Psoas muscle (tissue), 7 donors: ENCODE measurements at regions not wholly inside any gene's neighbourhood (a gene's known extent, or its start where the extent isn't known, plus 50 kb on each side); places are given as distances from the start of the nearest gene placed in this dataset.

Experiments used
- ATAC-seq, 4 donors: fragments of 200-7000 bp; cut with Tn5 transposase; one replicate each; pipeline ENCODE4 v1.9.1; 2020; ENCODE audit warnings: moderate library complexity in 3 of 4, mild to moderate bottlenecking in 2 of 4
- DNase-seq, 2 donors: peaks; one replicate each; pipeline ENCODE4 v3.0.0-alpha.2; 2020
- H3K27ac ChIP-seq: fragments of 200-600 bp; one replicate; pipeline ENCODE4 v1.8.0; 2022
- H3K27me3 ChIP-seq, 3 donors: fragments of 200-600 bp in 1 of 3; one replicate each; pipeline versions ENCODE4 v1.6.1 to v1.8.0; 2013 to 2022; ENCODE audit warnings: low read length in 2 of 3, mild to moderate bottlenecking in 2 of 3, moderate library complexity in 1 of 3; ENCODE audit not compliant: insufficient read depth in 3 of 3
- H3K36me3 ChIP-seq, 2 donors: fragments of 200-600 bp in 1 of 2; one replicate each; pipeline versions ENCODE4 v1.6.1 to v1.8.0; 2013 to 2022; ENCODE audit warnings: low read depth in 1 of 2, mild to moderate bottlenecking in 1 of 2, moderate library complexity in 1 of 2; ENCODE audit not compliant: insufficient read depth in 1 of 2
- H3K4me1 ChIP-seq: fragments of 200-600 bp; one replicate; pipeline ENCODE4 v1.8.0; 2022
- H3K4me3 ChIP-seq: fragments of 200-600 bp; one replicate; pipeline ENCODE4 v1.8.0; 2022; ENCODE audit warnings: mild to moderate bottlenecking
- H3K9me3 ChIP-seq: fragments of 200-600 bp; one replicate; pipeline ENCODE4 v1.8.0; 2022
- WGBS, 3 donors: extraction: QIAGEN DNeasy Blood & Tissue Kit; methylation state at CpG; one replicate each; pipeline versions ENCODE4 v1.1.6 to v1.1.7; 2013; 5-methylcytosine and 5-hydroxymethylcytosine counted together
- intact Hi-C, 2 donors: fragments of 100-400 bp; cut with DNase I; formaldehyde crosslinking; loops; one replicate each; pipeline versions ENCODE4 v1.11.0 to v1.14.2; 2022
- TF ChIP-seq, protein P1 (sequence below): fragments of 200-600 bp; IDR thresholded peaks from one replicate; pipeline ENCODE4 v1.8.0; 2022; ENCODE audit warnings: antibody characterized with exemption
- donor health status: healthy with polysubstance abuse.
- donor health status: DM: no; HTN: no; CAD: no; lungs with moderate emphysema.
- donor health status: Bipolar disorder and iron deficiency.
- donor health status: healthy.
- donor health status: DM: yes; HTN: yes; CAD: no.
- donor health status: DM: no; HTN: no; CAD: no.
- donor health status: DM: yes; HTN: yes; CAD: no.

DNA sequence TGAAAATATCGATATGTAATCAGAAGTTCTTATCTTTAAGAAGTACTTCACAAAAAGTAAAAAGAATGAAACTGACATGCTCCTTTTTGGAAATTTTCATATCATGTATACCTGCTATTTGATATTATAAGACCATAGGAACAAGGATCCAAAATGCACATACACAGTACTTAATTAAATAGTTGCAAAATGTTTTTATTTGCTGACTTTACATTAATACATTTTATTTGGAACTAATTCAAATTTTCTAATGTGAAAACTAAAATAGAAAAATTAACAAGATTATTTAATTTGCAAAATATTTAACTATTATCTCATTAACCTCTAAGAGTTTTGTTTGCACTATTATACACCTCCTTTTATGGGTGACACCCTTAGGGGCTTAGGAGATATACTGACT, 155.0 kb downstream of the TRAM1L1 start:
- H3K4me1 ChIP-seq: no peaks in the 10 kb centered on the region
- H3K27me3 ChIP-seq: peaks cover 0 to 5% (median 0%) of the 10 kb centered on the region in 3 donors
- H3K9me3 ChIP-seq: no peaks in the 10 kb centered on the region
- ATAC-seq (no peak), DNase-seq (no peak)
- intact Hi-C loops: no loop called here
- no peak overlapping the region for H3K4me3 ChIP-seq
- WGBS, 3 donors: 96 to 98% (median 98%) methylated on average over 1 of the region's 1 CpG
- TF ChIP-seq, protein P1, sequence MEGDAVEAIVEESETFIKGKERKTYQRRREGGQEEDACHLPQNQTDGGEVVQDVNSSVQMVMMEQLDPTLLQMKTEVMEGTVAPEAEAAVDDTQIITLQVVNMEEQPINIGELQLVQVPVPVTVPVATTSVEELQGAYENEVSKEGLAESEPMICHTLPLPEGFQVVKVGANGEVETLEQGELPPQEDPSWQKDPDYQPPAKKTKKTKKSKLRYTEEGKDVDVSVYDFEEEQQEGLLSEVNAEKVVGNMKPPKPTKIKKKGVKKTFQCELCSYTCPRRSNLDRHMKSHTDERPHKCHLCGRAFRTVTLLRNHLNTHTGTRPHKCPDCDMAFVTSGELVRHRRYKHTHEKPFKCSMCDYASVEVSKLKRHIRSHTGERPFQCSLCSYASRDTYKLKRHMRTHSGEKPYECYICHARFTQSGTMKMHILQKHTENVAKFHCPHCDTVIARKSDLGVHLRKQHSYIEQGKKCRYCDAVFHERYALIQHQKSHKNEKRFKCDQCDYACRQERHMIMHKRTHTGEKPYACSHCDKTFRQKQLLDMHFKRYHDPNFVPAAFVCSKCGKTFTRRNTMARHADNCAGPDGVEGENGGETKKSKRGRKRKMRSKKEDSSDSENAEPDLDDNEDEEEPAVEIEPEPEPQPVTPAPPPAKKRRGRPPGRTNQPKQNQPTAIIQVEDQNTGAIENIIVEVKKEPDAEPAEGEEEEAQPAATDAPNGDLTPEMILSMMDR: no peak
- H3K36me3 ChIP-seq: no peaks in the 10 kb centered on the region
- H3K27ac ChIP-seq: no peak overlapping the region

DNA sequence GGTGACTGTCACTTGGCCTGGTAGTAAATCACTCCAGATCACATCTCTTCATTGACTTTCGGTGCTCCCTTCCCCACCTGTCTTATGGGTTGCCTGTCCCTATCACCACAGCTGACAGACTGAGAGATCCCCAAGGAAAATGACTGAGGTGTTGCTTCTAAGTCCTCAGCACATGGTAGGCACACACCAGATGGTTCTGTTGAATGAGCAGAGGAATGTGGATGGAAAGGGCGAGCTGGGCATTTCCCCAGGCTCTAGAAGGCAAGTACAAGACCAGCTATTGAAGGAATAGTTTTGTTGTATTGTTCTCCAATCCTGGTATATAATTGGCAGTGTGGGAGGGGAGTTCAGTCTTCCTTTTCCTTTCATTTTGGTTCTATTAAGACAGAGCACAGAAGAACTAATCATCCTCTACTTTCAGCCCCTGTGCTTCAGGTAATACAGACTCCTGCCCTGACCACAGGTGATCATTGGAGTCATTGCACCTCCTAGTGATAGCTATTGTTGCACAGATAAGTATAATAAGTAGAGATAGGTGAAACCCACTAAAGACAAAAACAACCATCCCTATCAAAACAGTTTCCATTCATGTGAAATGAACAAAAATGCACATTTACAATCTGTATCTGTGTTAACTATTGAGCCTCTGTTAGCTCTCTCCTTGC, 158.6 kb downstream of the TRAM1L1 start:
- WGBS, 3 donors: 83 to 84% (median 84%) methylated on average over 2 of the region's 2 CpGs
- no peak for ATAC-seq
- Histone ChIP-seq H3K27ac (no peak overlapping the region), H3K4me3 (no peak overlapping the region), H3K4me1 (no peaks in the 10 kb centered on the region), H3K9me3 (no peaks in the 10 kb centered on the region), H3K36me3 (no peaks in the 10 kb centered on the region), H3K27me3 (peaks cover 0 to 14% (median 0%) of the 10 kb centered on the region in 3 donors)
- intact Hi-C loops: no loop called here
- TF ChIP-seq, protein P1: no peak
- no peak for DNase-seq

DNA sequence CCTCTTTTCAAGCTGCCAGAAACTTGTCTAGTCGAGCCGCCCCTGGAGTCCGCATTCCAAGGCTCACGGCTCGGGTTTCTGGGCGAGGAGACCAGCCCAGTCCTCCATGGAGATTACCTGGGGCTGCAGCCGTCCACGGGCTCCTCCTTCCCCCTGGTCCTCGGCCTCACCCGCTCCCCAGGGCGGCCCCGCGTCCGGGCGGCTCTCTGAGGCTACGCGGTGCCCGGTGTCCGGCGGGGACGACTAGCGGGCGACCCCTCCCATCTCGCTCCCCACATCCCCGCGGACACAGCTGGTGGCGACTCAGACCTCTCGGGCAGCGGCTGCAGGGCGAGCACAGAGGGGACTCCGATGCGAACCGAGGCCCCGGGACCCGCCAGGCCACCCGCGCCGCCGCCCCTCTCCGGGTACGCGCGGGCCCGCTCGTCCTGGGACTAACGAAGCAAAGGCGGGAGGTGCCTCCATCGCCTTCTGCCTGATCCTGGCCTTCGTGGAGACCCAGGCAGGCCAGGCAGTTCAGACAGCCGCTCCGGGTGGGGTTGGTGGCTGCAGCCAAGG, 159.4 kb downstream of the TRAM1L1 start:
- Histone ChIP-seq H3K36me3 (no peaks in the 10 kb centered on the region), H3K27ac (no peak overlapping the region), H3K9me3 (no peaks in the 10 kb centered on the region), H3K27me3 (peaks cover 0 to 14% (median 0%) of the 10 kb centered on the region in 3 donors), H3K4me3 (peak overlapping the region; percentile 39), H3K4me1 (no peaks in the 10 kb centered on the region)
- DNase-seq: peak in 1 of 2 donors; percentile 38
- WGBS, 3 donors: 3 to 7% (median 4%) methylated on average over 39 to 51 of the region's 51 CpGs
- TF ChIP-seq, protein P1: no peak
- ATAC-seq: no peak
- intact Hi-C loops: no loop called here

DNA sequence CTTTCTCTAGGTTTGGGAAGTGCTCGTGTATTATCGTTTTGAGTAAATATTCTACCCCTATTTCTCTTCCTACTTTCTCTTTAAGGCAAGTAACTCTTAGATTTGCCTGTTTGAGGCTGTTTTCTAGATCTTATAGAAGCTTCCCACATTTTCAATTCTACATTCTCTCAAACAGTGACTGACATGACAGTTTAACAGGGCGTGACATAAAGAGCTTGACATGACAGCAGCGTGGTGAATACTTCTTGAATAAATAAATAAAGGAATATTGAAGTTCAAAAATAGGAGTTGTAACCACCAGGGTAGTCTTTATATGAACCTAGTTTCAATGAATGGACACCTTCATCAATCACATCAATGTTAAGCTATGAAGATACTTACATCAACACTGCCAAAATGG, 162.0 kb downstream of the TRAM1L1 start:
- DNase-seq: no peak
- no peak for ATAC-seq
- Histone ChIP-seq H3K27ac (no peak overlapping the region), H3K4me1 (no peaks in the 10 kb centered on the region), H3K4me3 (no peak overlapping the region), H3K9me3 (no peaks in the 10 kb centered on the region), H3K36me3 (no peaks in the 10 kb centered on the region), H3K27me3 (peaks cover 0 to 14% (median 0%) of the 10 kb centered on the region in 3 donors)
- TF ChIP-seq, protein P1: no peak
- WGBS, 3 donors: 81 to 93% (median 85%) methylated on average over 4 of the region's 4 CpGs
- intact Hi-C loops: no loop called here
